Lung (tissue), 11 donors: ENCODE measurements at regions not wholly inside any gene's neighbourhood (a gene's known extent, or its start where the extent isn't known, plus 50 kb on each side); places are given as distances from the start of the nearest gene placed in this dataset.

Experiments used
- ATAC-seq: fragments of 200-7000 bp; cut with Tn5 transposase; one replicate; pipeline ENCODE4 v1.9.1; 2020; ENCODE audit warnings: moderate number of reproducible peaks; ENCODE audit not compliant: insufficient read depth, low FRiP score
- DNase-seq, 3 donors: peaks; one replicate each; pipeline ENCODE4 v3.0.0-alpha.2; 2013 to 2017
- H3K27ac ChIP-seq, 2 donors: one replicate each; pipeline ENCODE4 v1.5.1; 2013; ENCODE audit warnings: mild to moderate bottlenecking in 2 of 2, moderate library complexity in 2 of 2, control low read depth in 1 of 2, inconsistent platforms in 1 of 2, low read depth in 1 of 2, low read length in 1 of 2
- H3K27me3 ChIP-seq, 3 donors: one replicate each; pipeline ENCODE4 v1.5.1; 2013; ENCODE audit warnings: low read length in 2 of 3; ENCODE audit not compliant: control insufficient read depth in 3 of 3, insufficient read depth in 3 of 3
- H3K36me3 ChIP-seq, 4 donors: one replicate each; pipeline ENCODE4 v1.5.1; 2013; ENCODE audit warnings: low read length in 4 of 4, mild to moderate bottlenecking in 1 of 4, moderate library complexity in 1 of 4; ENCODE audit not compliant: control insufficient read depth in 4 of 4, insufficient read depth in 4 of 4
- H3K4me1 ChIP-seq, 5 donors: one replicate each; pipeline ENCODE4 v1.5.1; 2013; ENCODE audit warnings: low read length in 5 of 5, mild to moderate bottlenecking in 2 of 5, moderate library complexity in 1 of 5; ENCODE audit not compliant: control insufficient read depth in 5 of 5, insufficient read depth in 5 of 5
- H3K4me3 ChIP-seq: one replicate; pipeline ENCODE4 v1.5.1; 2013; ENCODE audit warnings: mild to moderate bottlenecking, control low read depth, moderate library complexity
- H3K9ac ChIP-seq, 2 donors: one replicate each; pipeline ENCODE4 v1.5.1; 2013; ENCODE audit warnings: low read length in 2 of 2, control low read depth in 1 of 2; ENCODE audit not compliant: insufficient read depth in 1 of 2
- H3K9me3 ChIP-seq, 4 donors: one replicate each; pipeline ENCODE4 v1.5.1; 2013; ENCODE audit warnings: low read length in 3 of 4, mild to moderate bottlenecking in 1 of 4, moderate library complexity in 1 of 4; ENCODE audit not compliant: control insufficient read depth in 4 of 4, insufficient read depth in 3 of 4
- CTCF ChIP-seq: IDR thresholded peaks from 2 replicates; pipeline ENCODE4 v1.5.1; 2012; ENCODE audit warnings: mild to moderate bottlenecking; ENCODE audit errors: control extremely low read depth, extremely low read depth
- WGBS, 2 donors: extraction: QIAGEN DNeasy Blood & Tissue Kit; methylation state at CpG; one replicate each; pipeline ENCODE4 v1.1.7; 2013; 5-methylcytosine and 5-hydroxymethylcytosine counted together
- donor health status: control.
- donor health status: control.
- donor health status: Bipolar disorder and iron deficiency.
- donor health status: healthy.
- donor health status: DM: yes; HTN: yes; CAD: no.

DNA sequence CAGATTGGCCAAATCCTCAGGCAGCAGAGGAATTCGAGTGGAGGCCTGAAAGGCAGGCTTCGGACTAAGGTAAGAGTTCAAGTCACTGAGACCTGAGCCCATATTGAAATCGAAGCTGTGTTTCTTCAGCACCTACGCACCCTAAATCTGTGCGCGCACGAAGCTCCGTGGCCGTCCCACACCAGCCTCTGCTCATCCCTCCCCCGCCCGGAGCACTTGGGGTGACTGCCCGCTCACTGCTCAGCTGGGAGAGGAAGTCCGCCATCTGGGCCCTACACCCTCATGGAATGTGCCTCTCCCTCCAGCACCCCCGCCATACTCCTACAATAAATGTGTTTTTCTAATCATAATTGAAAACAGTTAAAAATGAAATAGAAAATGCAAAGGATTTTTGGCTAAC is 734.5 kb downstream of the GALR1 start:
- Histone ChIP-seq H3K36me3 (no peaks in the 10 kb centered on the region), H3K27ac (no peak overlapping the region), H3K9me3 (peaks cover 0 to 9% (median 0%) of the 10 kb centered on the region in 4 donors), H3K4me3 (no peak overlapping the region), H3K27me3 (no peaks in the 10 kb centered on the region), H3K9ac (no peak overlapping the region), H3K4me1 (peaks cover 0 to 4% (median 0%) of the 10 kb centered on the region in 5 donors)
- 86 to 93% methylated on average over 14 of the region's 14 CpGs for WGBS, 2 donors
- no peak for ATAC-seq
- no peak for DNase-seq
- no peak for TF ChIP-seq CTCF

GRCh38 chr18:77984833-77985232 is 735.2 kb downstream of the GALR1 start:
- no peak for ATAC-seq
- peaks cover 0 to 10% (median 0%) of the 10 kb centered on the region in 4 donors for H3K9me3 ChIP-seq
- 94% methylated on average over 8 of the region's 8 CpGs for WGBS, 2 donors
- no peaks in the 10 kb centered on the region for H3K36me3 ChIP-seq
- no peak overlapping the region for H3K4me3 ChIP-seq
- no peak for DNase-seq
- peaks cover 0 to 4% (median 0%) of the 10 kb centered on the region in 5 donors for H3K4me1 ChIP-seq
- no peak overlapping the region for H3K27ac ChIP-seq
- no peak overlapping the region for H3K9ac ChIP-seq
- no peaks in the 10 kb centered on the region for H3K27me3 ChIP-seq
- TF ChIP-seq CTCF = no peak

GRCh38 chr18:77985526-77986281 is 736.1 kb downstream of the GALR1 start:
- ATAC-seq = no peak

More at GRCh38 chr18:77985526-77986281, 736.1 kb downstream of the GALR1 start:
- H3K27ac ChIP-seq = no peak overlapping the region
- no peaks in the 10 kb centered on the region for H3K36me3 ChIP-seq
- no peaks in the 10 kb centered on the region for H3K27me3 ChIP-seq
- WGBS, 2 donors = 71 to 83% methylated on average over 14 of the region's 14 CpGs
- TF ChIP-seq CTCF = no peak
- peaks cover 0 to 4% (median 0%) of the 10 kb centered on the region in 5 donors for H3K4me1 ChIP-seq
- H3K4me3 ChIP-seq = no peak overlapping the region
- no peak overlapping the region for H3K9ac ChIP-seq
- no peak for DNase-seq
- peaks cover 0 to 10% (median 0%) of the 10 kb centered on the region in 4 donors for H3K9me3 ChIP-seq
